Erythroblast (primary cell): ENCODE measurements at regions not wholly inside any gene's neighbourhood (a gene's known extent, or its start where the extent isn't known, plus 50 kb on each side); places are given as distances from the start of the nearest gene placed in this dataset.
"Not testable (repeated sequence)": the region's sequence is repeated elsewhere in the genome, so short reads cannot be mapped to it uniquely, and the experiment has no call there.

Source experiments
- DNase-seq, 2 experiments: peaks; one replicate each; lab custom pipeline; 2025; lab: John Stamatoyannopoulos, UW
- GATA1 ChIP-seq: IDR thresholded peaks from 2 replicates; pipeline ENCODE4 v1.6.1; 2011; ENCODE audit warnings: low read depth, mild to moderate bottlenecking, control low read depth, low read length, moderate library complexity
- POLR2A ChIP-seq: IDR thresholded peaks from 2 replicates; pipeline ENCODE4 v1.6.1; 2011; ENCODE audit warnings: mild to moderate bottlenecking, low read length

DNA sequence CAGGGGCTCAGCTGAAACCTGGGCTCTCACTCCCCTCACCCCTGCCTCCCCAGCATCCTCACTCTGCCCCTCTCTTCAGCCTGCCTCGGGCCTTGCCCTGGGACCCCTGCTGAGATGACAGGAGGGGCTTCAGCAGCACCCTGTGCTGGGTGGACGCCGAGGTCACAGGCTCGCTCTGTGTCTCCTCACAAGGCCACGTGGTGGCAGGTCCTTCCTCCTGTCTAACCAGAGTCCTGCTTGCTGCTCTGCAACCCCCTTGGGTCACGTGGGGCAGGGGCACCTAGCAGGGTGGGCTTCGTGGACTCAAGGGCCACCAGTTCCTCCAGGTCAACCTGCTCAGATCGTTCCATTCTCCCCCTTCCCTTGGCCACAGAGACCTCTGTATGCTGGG lies 90.4 kb downstream of the TMEM121 start:
- TF ChIP-seq POLR2A (no peak), GATA1 (no peak)
- DNase-seq, result no peak

DNA sequence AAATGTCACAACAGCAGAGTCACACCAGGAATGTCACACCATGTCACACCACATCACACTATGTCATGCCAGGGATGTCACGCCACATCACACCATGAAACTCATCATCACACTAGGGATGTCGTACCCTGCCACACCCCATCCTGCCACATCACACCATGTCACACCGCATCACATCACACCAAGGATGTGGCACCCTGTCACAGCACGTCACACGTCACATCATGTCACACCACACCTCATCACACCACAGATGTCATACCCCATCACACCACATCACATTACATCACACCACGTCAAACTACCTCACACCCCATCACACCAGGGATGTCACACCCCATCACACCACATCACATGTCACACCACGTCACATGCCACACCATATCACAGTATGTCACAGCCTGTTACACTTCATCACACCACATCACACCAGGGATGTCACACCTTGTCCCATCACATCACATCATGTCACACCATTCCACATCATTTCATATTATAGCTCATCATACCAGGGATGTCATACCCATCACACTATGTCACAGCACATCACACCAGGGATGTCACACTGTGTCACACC lies 90.9 kb downstream of the TMEM121 start:
- no peak for DNase-seq
- TF ChIP-seq GATA1 (no peak), POLR2A (no peak)

DNA sequence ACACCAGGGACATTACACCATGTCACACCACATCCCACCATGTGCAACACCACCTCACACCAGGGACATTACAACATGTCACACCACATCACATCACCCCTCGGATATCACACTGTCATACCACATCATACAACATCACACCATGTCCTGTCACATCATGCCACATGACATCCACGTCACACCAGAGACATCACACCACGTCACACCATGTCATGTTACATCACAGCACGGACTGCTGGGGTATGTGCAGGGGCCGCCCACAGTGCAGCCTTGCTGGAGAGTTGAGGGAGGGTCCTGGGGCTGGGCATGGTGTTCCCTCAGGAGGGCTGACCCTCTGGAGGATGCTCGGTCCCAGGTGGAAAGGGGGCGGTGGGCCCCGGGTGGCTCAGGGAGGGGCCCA lies 91.4 kb downstream of the TMEM121 start:
- DNase-seq, result not testable (repeated sequence)

DNA sequence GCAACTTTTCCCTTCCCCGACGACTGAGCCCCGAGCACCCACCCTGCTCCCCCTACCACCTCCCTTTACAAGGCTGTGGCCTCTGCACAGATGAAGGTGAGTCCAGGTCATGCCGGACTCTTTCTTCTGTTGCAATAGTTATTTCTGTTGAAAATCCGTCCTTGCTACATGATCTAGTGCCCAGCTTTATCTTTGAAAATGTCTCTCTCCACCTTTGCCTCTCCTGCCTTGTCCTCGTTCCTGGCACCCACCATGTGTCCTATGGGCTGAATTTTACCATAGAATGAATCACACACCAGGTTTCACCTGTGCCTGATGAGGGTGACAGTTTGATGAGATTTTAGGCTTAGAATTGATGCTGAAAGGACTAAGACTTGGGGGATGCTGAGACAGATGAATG lies 92.9 kb downstream of the TMEM121 start:
- not testable (repeated sequence) for DNase-seq

DNA sequence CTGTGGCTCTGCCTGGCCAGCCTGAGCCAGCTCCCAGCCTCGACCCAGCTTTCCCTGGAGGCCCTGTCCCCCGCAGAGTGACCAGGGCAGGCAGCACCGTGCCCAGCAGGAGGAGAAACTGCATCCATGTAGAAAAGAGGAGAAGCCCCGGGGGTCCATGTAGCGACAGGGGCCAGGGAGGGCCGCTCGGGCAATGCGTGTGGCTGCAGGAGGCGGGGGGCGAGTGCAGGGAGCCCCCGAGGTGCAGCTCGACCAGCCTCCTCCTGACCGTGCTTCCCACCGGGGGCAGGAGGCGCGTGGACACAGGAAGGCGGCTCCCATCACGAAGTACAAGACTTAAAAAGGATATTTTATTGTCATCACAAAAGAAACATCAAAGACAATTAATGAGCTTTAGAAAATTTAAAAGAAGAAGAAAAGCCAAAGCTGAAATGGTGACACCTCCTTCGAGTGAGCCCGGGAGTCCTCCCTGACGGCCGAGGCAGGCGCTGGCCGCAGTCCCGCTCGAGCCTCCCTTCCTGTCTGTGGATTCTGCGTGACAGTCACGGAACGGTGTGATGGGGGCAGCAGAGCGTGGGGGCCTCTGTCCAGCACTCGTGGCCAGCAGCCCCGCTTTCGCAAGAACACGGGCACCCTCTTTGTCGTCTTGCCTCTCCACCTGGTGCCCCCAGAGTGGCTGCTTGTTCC lies 93.9 kb downstream of the TMEM121 start:
- DNase-seq, result not testable (repeated sequence)

DNA sequence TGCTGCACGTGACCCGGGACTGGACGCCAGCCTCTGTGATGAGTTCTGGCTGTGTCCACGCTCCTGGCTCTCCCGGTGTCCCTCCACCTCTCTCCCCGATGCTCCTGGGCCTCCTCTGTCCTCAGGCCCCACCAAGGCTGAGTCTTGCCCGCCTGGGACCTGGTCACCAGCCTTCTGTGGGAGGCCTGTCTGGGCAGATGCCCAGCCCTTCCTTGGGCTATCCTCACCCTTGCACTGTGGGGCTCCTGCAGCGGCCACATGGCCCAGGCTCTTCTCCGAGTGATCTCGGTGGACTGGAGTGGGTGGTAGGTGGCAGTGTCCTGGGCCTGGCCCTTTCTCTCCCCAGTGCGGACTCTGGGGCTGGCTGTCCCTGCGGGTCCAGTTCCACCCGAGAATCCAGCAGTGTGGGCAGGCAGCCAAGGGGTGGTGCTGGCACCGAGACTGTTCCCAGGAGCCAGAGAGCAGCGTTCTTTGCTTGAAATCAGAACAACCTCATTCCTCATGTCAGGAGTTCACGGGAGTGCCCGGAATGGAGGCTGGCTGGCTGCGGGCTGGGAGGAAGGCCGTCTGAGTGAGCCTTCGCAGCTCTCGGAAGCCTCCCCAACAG lies 94.6 kb downstream of the TMEM121 start:
- not testable (repeated sequence) for DNase-seq

DNA sequence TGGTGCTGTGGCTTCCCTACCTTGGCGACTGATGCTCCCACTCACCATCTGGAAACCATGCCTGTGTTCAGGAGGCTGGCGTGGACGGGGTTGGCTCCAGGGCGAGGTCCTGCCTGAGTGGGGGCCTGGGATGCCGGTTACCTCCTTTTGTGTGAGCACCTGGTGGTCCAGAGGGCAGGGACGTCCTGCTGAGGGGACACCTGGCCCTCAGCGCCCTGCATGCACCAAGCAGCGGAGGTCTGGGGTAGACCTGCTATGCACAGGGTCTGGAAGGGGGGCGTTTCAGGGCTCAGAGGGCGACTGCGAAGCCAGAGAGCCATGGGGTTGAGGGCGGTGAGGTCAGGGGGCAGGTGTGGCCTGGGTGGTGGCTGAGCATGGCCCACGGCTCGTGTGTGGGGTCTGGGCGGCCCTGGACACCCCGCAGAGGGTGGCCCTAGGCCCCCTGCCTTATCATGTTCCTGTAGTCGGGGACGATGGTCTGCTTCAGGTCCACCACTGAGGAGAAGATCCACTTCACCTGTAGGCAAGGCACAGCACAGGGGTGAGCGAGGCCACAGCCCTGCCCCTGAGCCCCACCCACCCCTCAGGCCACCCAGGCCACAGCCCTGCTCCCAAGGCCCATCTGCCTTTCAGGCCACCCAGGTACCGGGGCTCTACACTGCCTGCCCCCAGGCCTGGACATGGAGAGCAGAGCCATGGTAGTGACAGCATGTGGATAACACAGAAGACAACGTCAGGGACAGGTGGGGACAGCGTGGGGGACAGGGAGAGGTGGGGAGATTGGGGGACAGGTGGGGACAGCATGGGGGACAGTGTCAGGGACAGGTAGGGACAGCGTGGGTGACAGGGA lies 95.3 kb downstream of the TMEM121 start:
- not testable (repeated sequence) for DNase-seq

DNA sequence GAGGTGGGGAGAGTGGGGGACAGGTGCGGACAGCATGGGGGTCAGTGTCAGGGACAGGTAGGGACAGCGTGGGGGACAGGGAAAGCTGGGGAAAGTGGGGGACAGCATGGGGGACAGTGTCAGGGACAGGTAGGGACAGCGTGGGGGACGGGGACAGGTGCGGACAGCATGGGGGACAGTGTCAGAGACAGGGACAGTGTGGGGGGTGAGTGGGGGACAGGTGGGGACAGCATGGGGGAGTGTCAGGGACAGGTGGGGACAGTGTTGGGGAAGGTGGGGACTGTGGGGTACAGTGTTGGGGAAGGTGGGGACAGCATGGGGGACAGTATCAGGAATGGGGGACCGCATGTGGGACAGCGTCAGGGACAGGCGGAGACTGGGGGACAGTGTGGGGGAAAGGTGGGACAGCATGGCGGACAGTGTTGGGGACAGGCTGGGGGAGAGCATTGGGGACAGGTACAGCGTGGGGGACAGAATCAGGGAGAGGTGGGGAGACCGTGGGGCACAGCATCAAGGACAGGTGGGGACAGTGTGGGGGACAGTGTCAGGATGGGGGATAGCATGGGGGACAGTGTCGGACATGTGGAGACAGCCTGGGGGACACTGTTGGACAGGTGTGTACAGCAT lies 96.1 kb downstream of the TMEM121 start:
- DNase-seq, result no peak
- TF ChIP-seq GATA1 (no peak), POLR2A (no peak)

DNA sequence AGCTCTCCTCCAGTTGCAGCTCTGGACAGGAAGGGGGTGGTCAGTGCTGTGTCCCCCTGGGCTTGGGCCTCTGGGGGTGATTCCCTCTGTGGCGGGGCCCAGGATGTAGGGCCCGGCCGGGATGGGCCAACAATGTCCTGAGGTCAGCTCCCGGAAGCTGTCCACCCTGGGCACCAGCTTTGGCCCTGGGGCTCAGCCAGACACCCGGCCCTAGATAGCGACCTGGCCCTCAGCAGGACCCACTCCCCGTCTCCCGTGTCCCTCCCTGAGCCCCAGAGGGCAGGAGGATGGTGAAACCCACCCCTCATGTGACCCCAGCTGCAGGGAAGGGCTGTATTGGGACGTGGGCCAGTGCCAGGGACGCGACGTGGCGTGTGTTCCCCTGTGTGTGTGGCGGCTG lies 96.8 kb downstream of the TMEM121 start:
- DNase-seq, result not testable (repeated sequence)

DNA sequence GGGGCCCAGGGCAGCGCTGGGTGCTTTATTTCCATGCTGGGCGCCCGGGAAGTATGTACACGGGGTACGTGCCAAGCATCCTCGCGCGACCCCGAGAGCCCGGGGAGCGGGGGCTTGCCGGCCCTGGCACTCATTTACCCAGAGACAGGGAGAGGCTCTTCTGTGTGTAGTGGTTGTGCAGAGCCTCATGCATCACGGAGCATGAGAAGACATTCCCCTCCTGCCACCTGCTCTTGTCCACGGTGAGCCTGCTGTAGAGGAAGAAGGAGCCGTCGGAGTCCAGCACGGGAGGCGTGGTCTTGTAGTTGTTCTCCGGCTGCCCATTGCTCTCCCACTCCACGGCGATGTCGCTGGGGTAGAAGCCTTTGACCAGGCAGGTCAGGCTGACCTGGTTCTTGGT lies 98.0 kb downstream of the TMEM121 start:
- DNase-seq, result not testable (repeated sequence)

DNA sequence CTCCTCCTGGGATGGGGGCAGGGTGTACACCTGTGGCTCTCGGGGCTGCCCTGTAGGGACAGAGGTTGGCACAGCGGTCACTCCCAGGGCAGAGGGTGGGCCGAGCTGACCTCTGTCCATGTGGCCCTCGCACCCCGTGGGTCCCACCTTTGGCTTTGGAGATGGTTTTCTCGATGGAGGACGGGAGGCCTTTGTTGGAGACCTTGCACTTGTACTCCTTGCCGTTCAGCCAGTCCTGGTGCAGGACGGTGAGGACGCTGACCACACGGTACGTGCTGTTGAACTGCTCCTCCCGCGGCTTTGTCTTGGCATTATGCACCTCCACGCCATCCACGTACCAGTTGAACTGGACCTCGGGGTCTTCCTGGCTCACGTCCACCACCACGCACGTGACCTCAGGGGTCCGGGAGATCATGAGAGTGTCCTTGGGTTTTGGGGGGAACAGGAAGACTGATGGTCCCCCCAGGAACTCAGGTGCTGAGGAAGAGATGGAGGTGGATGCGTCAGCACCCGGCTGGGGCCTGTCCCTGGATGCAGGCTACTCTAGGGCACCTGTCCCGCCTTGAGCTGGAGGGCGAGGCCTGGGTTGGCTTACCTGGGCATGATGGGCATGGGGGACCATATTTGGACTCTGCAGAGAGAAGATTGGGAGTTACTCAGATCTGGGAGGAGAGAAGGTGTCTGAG lies 98.5 kb downstream of the TMEM121 start:
- DNase-seq, result not testable (repeated sequence)

DNA sequence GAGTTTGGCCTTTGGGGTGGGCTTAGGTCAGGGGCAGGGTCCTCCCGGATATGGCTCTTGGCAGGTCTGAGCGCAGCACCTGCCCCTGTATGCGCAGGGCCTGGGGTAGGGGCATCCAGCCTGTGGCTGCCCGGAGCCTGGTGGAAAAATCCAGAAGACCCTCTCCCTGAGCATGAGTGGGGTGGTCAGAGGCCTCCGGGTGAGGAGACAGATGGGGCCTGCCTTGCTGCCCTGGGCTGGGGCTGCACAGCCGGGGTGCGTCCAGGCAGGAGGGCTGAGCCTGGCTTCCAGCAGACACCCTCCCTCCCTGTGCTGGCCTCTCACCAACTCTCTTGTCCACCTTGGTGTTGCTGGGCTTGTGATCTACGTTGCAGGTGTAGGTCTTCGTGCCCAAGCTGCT lies 99.1 kb downstream of the TMEM121 start:
- not testable (repeated sequence) for DNase-seq

DNA sequence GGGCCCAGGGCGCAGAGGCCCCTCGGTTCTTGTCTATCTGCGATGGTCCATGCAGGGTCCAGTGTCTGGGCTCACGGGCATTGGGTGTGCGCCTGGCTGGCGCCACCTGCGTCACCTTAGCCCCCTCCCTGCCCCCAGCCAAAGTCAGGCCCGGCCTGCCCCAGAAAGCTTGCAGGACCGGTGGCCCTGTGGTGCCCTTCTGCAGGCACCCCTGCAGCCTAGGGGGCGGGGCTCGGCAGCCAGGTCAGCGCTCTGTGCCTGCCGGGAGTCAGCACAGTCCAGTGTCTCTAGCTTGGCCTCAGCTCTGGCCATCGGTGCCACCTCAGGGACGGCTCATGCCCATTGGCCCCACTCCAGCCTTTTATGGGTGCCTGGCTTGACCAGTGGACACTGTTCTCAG lies 99.7 kb downstream of the TMEM121 start:
- DNase-seq, result not testable (repeated sequence)

DNA sequence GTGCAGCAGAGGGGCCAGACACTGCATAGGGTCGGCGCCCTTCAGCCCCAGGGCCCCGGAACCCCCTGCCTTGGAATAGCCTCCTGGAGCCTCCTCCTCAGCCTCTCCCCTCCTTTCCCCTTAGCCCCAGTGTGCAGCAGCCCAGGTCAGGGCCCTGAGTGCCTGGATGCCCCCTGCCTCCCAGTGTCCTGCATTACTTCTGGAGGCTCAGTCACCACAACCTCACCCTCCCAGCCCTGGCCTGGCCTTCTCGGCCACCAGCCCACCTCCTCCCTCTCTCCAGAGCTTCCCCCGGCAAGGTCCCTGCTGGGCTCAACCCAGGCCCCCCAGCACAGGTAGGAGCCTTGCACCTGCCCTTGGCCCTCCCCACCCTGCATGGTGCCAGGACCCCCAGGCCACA lies 100.3 kb downstream of the TMEM121 start:
- not testable (repeated sequence) for DNase-seq

DNA sequence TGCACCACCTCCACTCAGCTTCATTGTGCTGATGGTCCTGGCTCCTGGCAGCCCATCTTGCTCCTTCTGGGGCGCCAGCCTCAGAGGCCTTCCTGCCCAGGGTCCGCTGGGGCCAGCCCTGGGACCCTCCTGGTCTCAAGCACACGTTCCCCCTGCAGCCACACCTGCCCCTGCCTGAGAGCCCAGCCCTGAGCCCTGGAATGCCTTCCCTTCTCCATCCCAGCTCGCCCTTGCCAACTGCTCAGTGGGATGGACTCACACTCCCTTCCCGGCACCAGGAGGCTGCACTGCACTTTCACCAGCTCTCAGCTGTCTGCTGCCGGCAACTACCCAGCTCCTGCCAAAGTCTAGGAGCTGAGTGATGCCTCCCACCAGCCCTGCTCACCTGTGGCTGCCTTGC lies 100.9 kb downstream of the TMEM121 start:
- DNase-seq, result not testable (repeated sequence)
